AG10803 (cell line): ENCODE measurements at regions not wholly inside any gene's neighbourhood (a gene's known extent, or its start where the extent isn't known, plus 50 kb on each side); places are given as distances from the start of the nearest gene placed in this dataset.

Source experiments
- DNase-seq: peaks from one replicate; pipeline ENCODE4 v3.0.0; 2010; ENCODE audit warnings: low read depth
- H3K4me3 ChIP-seq: 2 replicates; pipeline ENCODE4 v1.5.1; 2011; ENCODE audit warnings: mild to moderate bottlenecking, low read length, control low read depth
- TF ChIP-seq, protein P1 (sequence below): conservative IDR thresholded peaks from 2 replicates; pipeline ENCODE4 v1.5.1; 2011; ENCODE audit warnings: mild to moderate bottlenecking, low read length, control low read depth, inconsistent platforms

DNA sequence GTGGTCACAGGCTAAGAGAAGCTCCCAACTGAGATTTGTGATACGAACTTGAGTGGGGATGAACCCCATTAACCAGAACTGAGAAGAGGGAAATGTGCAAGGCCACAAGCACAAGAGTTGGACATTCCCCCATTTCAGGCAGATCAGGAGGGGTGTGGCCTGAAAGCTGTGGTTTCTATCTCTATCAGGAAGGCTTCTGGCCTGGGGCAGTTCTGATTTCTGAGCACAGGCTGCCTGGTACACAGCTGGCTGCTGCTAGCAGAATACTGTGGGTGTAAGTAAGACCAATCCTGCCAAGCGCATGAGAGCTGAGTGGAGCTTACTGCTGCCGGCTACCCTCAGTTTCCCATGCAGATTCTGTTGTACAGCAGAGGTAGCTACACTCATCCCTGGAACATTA, 484.6 kb downstream of the SATB2 start:
- DNase-seq: no peak
- no peak overlapping the region for H3K4me3 ChIP-seq
- TF ChIP-seq, protein P1, sequence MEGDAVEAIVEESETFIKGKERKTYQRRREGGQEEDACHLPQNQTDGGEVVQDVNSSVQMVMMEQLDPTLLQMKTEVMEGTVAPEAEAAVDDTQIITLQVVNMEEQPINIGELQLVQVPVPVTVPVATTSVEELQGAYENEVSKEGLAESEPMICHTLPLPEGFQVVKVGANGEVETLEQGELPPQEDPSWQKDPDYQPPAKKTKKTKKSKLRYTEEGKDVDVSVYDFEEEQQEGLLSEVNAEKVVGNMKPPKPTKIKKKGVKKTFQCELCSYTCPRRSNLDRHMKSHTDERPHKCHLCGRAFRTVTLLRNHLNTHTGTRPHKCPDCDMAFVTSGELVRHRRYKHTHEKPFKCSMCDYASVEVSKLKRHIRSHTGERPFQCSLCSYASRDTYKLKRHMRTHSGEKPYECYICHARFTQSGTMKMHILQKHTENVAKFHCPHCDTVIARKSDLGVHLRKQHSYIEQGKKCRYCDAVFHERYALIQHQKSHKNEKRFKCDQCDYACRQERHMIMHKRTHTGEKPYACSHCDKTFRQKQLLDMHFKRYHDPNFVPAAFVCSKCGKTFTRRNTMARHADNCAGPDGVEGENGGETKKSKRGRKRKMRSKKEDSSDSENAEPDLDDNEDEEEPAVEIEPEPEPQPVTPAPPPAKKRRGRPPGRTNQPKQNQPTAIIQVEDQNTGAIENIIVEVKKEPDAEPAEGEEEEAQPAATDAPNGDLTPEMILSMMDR: no peak

DNA sequence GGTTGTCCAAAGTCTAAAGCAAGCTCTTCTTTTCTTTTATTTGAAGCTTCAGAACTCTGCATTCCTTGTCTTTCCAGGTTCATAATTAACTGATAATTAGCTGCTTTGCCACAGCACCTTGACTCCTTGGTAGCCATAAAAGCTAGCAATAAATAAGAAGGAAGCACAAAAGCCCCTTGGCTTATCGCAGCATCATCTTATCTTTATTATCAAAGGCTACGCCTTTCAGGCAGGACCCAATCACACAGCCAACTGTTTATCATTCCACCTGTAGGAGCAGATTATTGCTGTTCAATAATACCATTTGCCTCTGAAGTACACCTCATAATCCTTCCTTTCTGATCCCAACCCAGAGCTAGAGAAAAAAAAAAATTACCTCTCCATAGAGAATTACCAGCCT, 489.2 kb downstream of the SATB2 start:
- H3K4me3 ChIP-seq: no peak overlapping the region
- no peak for DNase-seq
- TF ChIP-seq, protein P1: no peak

DNA sequence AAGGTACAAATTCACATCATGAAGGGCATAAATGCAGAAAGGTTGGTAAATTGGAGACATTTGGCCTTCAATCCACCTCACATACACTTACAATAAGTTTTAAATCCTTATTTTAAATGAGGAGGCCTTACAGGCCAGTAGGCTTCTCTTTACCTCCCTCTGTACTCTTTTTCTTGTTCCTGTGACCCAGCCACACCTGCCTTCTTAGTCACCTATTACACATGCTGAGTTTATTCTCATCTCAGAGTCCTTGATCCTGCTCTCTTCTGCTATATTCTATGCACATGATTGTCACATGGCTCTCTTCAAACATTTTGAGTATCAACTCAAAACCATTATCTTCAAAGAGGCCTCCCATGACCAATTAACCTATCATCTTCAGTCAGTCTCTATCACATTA, 491.5 kb downstream of the SATB2 start:
- H3K4me3 ChIP-seq: no peak overlapping the region
- TF ChIP-seq, protein P1: no peak
- DNase-seq: no peak

DNA sequence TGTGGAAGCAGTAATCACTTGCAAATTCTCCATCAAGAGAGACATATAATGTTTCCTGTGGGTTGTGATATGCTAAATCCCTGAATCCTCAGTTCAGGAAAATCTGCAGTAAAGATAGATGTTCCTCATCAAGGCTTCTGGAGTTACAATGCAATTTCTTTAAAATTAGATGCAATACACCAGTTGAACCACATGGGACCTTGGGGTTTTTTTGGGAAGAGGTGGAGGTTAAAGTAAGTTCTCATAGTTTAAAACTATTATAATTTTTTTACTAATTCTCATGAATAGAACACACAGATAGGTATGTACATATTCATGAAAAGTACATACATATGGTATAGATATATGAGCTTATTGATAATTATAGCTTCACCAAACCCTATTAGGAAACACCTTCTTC, 496.2 kb downstream of the SATB2 start:
- TF ChIP-seq, protein P1: peak; percentile 16; the same call in 1 of the 2 replicates
- H3K4me3 ChIP-seq: no peak overlapping the region

DNA sequence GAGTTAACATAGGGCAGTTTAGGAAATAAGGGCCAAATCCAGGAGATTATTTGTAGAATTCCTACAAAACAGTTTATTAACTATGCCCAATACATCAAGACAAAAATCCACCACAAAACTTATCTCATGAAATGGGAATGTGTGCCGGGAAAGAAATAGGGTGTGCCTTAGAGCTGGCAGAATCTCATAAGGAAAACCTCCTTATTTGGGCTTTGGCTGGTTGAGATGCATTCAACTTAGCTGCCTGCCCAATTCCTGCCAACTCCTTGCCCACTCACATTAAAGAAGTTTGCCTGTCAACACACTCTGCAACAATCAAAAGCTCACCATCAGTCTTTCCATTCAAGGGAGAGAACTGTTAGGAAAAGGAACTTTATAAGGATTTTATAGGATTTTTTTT, 500.6 kb downstream of the SATB2 start:
- no peak overlapping the region for H3K4me3 ChIP-seq
- TF ChIP-seq, protein P1: no peak
- DNase-seq: peak; percentile 42

More for the DNA sequence above, 496.2 kb downstream of the SATB2 start:
- DNase-seq: no peak

DNA sequence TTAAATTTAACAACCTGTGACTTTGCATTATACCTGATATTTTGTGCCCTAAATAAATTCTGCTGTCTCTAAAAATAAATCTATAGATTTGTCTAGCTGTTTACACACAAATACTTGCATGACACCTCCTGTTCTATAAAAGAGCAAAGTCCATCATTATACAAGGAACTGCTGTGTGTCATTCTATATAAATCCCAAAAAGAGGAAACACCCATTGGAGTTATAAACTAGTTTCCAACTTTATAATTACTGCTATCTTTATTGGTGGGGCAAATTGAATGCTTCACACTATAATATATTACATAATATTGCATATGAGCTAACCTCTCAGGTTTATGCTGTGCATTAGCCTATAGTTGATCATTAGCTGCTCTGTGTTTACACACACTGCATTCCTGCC, 504.4 kb downstream of the SATB2 start:
- H3K4me3 ChIP-seq: no peak overlapping the region
- TF ChIP-seq, protein P1: no peak
- no peak for DNase-seq

DNA sequence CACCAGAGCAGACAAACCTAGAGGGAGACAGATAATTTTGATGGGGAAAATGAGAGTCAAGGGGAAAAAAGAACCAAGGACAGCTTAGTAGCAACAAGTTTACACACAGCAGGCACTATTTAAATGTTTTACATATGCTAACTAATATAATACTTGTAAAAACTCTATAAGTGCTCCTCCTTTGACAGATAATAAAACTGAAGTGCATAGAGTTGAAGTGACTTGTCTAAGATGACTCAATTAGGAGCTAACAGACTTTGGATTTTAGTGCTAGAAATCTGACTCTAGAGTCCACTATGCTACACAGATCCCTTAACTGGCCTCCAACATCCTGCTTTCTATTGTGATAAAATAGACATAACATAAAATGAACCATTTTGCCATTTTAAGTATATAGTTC, 506.9 kb downstream of the SATB2 start:
- H3K4me3 ChIP-seq: no peak overlapping the region
- no peak for DNase-seq
- TF ChIP-seq, protein P1: no peak
